Neural crest cell (in vitro differentiated cells): ENCODE measurements at regions not wholly inside any gene's neighbourhood (a gene's known extent, or its start where the extent isn't known, plus 50 kb on each side); places are given as distances from the start of the nearest gene placed in this dataset.
"Not testable (repeated sequence)": the region's sequence is repeated elsewhere in the genome, so short reads cannot be mapped to it uniquely, and the experiment has no call there.

Experiments
- DNase-seq: peaks from one replicate; pipeline ENCODE4 v3.0.0; 2021; ENCODE audit warnings: low read depth, mixed read lengths, low spot score
- H3K27ac Mint-ChIP-seq: one replicate; pipeline ENCODE4 v1.8.0; 2021; ENCODE audit warnings: mild to moderate bottlenecking, mixed read lengths; ENCODE audit not compliant: unreplicated experiment
- H3K27me3 Mint-ChIP-seq: 2 replicates; pipeline ENCODE4 v1.8.0; 2021; ENCODE audit warnings: low read depth, mild to moderate bottlenecking, mixed read lengths
- H3K36me3 Mint-ChIP-seq: 2 replicates; pipeline ENCODE4 v1.8.0; 2021; ENCODE audit warnings: low read depth, mild to moderate bottlenecking, mixed read lengths
- H3K4me1 Mint-ChIP-seq: 2 replicates; pipeline ENCODE4 v1.8.0; 2021; ENCODE audit warnings: mixed read lengths
- H3K4me3 Mint-ChIP-seq: one replicate; pipeline ENCODE4 v1.8.0; 2021; ENCODE audit warnings: mild to moderate bottlenecking, mixed read lengths
- H3K9me3 Mint-ChIP-seq: 2 replicates; pipeline ENCODE4 v1.8.0; 2021; ENCODE audit warnings: mixed read lengths
- CTCF ChIP-seq: fragments of 200-600 bp; sonication (generic); conservative IDR thresholded peaks from 2 replicates; pipeline ENCODE4 v1.5.0; 2021; ENCODE audit warnings: antibody characterized with exemption, mild to moderate bottlenecking

- no peak for DNase-seq
- Mint-ChIP-seq H3K4me3 (no peak overlapping the region), H3K27me3 (no peaks in the 10 kb centered on the region), H3K36me3 (no peaks in the 10 kb centered on the region), H3K9me3 (peaks cover 4% of the 10 kb centered on the region), H3K4me1 (no peaks in the 10 kb centered on the region), H3K27ac (no peak overlapping the region)
- no peak for TF ChIP-seq CTCF
These were observed 95.8 kb upstream of the PLAAT1 start for GRCh38 chr3:193145248-193145647.

GRCh38 chr3:193148688-193149473 lies 92.1 kb upstream of the PLAAT1 start:
- Mint-ChIP-seq H3K4me3 (no peak overlapping the region), H3K4me1 (no peaks in the 10 kb centered on the region), H3K27ac (no peak overlapping the region), H3K27me3 (no peaks in the 10 kb centered on the region), H3K36me3 (no peaks in the 10 kb centered on the region), H3K9me3 (no peaks in the 10 kb centered on the region)
- no peak for TF ChIP-seq CTCF
- DNase-seq: no peak

- Mint-ChIP-seq H3K27ac (no peak overlapping the region), H3K27me3 (no peaks in the 10 kb centered on the region), H3K9me3 (no peaks in the 10 kb centered on the region), H3K36me3 (no peaks in the 10 kb centered on the region), H3K4me3 (no peak overlapping the region), H3K4me1 (no peaks in the 10 kb centered on the region)
- no peak for TF ChIP-seq CTCF
- DNase-seq: no peak
These were observed 91.0 kb upstream of the PLAAT1 start for GRCh38 chr3:193149998-193150397.

- H3K27me3 Mint-ChIP-seq, H3K9me3 Mint-ChIP-seq, DNase-seq, H3K36me3 Mint-ChIP-seq, H3K4me1 Mint-ChIP-seq, H3K27ac Mint-ChIP-seq, H3K4me3 Mint-ChIP-seq: not testable (repeated sequence)
These were observed 85.8 kb upstream of the PLAAT1 start for GRCh38 chr3:193155044-193155781.

GRCh38 chr3:193157051-193157450 lies 84.0 kb upstream of the PLAAT1 start:
- DNase-seq: no peak
- TF ChIP-seq CTCF: no peak
- Mint-ChIP-seq H3K36me3 (no peaks in the 10 kb centered on the region), H3K27ac (no peak overlapping the region), H3K4me3 (no peak overlapping the region), H3K27me3 (peaks cover 6% of the 10 kb centered on the region), H3K4me1 (no peaks in the 10 kb centered on the region), H3K9me3 (no peaks in the 10 kb centered on the region)
